Testis (tissue), 2 donors: ENCODE measurements at regions not wholly inside any gene's neighbourhood (a gene's known extent, or its start where the extent isn't known, plus 50 kb on each side); places are given as distances from the start of the nearest gene placed in this dataset.

ENCODE experiments used
- DNase-seq: peaks from one replicate; pipeline ENCODE4 v3.0.0-alpha.2; 2019
- H3K27ac ChIP-seq, 2 donors: fragments of 200-600 bp; sonication (generic); one replicate each; pipeline ENCODE4 v1.5.1; 2019
- H3K27me3 ChIP-seq: fragments of 200-600 bp; sonication (generic); one replicate; pipeline ENCODE4 v1.5.1; 2019
- H3K36me3 ChIP-seq: fragments of 200-600 bp; sonication (generic); one replicate; pipeline ENCODE4 v1.5.1; 2017; ENCODE audit warnings: low read depth; ENCODE audit errors: missing control alignments
- H3K4me1 ChIP-seq: fragments of 200-600 bp; sonication (generic); one replicate; pipeline ENCODE4 v1.5.1; 2019
- H3K4me3 ChIP-seq, 2 donors: fragments of 200-600 bp; sonication (generic); one replicate each; pipeline ENCODE4 v1.5.1; 2017 to 2019
- H3K9me3 ChIP-seq: fragments of 200-600 bp; sonication (generic); one replicate; pipeline ENCODE4 v1.5.1; 2017
- POLR2A ChIP-seq: fragments of 450-650 bp; IDR thresholded peaks from one replicate; pipeline ENCODE4 v1.6.1; 2017; ENCODE audit warnings: antibody characterized with exemption, mild to moderate bottlenecking, moderate library complexity
- WGBS, 2 donors: methylation state at CpG; one replicate each; pipeline ENCODE4 v1.1.5; 2018; 5-methylcytosine and 5-hydroxymethylcytosine counted together
- intact Hi-C: fragments of 100-400 bp; cut with DNase I; formaldehyde crosslinking; loops from one replicate; pipeline ENCODE4 v1.15.1; 2023; ENCODE audit warnings: low total_unique reads
- TF ChIP-seq, protein P1 (sequence below), 3 experiments: fragments of 450-650 bp in 2 of 3; fragments of 200-600 bp in 1 of 3; sonication (generic) in 1 of 3; IDR thresholded peaks; one replicate each; pipeline ENCODE4 v1.5.1; 2016 to 2019; ENCODE audit warnings: antibody characterized with exemption in 3 of 3, mild to moderate bottlenecking in 2 of 3, moderate library complexity in 1 of 3

- TF ChIP-seq POLR2A: no peak
- TF ChIP-seq, protein P1, sequence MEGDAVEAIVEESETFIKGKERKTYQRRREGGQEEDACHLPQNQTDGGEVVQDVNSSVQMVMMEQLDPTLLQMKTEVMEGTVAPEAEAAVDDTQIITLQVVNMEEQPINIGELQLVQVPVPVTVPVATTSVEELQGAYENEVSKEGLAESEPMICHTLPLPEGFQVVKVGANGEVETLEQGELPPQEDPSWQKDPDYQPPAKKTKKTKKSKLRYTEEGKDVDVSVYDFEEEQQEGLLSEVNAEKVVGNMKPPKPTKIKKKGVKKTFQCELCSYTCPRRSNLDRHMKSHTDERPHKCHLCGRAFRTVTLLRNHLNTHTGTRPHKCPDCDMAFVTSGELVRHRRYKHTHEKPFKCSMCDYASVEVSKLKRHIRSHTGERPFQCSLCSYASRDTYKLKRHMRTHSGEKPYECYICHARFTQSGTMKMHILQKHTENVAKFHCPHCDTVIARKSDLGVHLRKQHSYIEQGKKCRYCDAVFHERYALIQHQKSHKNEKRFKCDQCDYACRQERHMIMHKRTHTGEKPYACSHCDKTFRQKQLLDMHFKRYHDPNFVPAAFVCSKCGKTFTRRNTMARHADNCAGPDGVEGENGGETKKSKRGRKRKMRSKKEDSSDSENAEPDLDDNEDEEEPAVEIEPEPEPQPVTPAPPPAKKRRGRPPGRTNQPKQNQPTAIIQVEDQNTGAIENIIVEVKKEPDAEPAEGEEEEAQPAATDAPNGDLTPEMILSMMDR (IDR thresholded peaks at IDR 0.05): no peak
- intact Hi-C loops: no loop called here
Observed at GRCh38 chr15:62334536-62334935, 169.5 kb upstream of the C2CD4B start.

DNA sequence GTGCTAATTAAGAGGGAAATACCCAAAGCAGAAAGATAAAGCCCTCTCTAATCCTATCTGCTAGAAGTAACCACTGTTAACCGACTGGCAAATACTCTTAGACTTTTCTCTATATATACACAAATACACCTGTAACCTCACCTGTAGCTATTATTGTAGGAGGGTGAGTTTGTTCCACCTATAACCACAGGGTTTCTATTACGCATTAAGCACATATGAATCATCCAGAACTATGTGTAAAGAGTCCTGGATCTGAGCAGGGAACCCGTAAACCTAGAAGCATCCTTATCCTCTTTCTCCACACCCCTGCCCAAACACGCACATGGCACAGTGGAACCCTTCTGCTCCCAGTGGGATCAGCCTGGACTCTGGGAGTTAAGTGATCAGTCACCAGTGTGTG, 172.8 kb upstream of the C2CD4B start:
- 82 to 90% methylated on average over 4 of the region's 4 CpGs for WGBS, 2 donors
- DNase-seq: no peak
- intact Hi-C loops: no loop called here
- TF ChIP-seq, protein P1 (IDR thresholded peaks at IDR 0.05): no peak
- TF ChIP-seq POLR2A: no peak
- Histone ChIP-seq H3K36me3 (no peaks in the 10 kb centered on the region), H3K27me3 (no peaks in the 10 kb centered on the region), H3K27ac (no peak overlapping the region), H3K4me3 (no peak overlapping the region), H3K4me1 (no peaks in the 10 kb centered on the region), H3K9me3 (no peaks in the 10 kb centered on the region)

More at GRCh38 chr15:62334536-62334935, 169.5 kb upstream of the C2CD4B start:
- no peak overlapping the region for H3K4me3 ChIP-seq
- H3K27ac ChIP-seq: no peak overlapping the region
- no peak for DNase-seq
- no peaks in the 10 kb centered on the region for H3K4me1 ChIP-seq
- H3K27me3 ChIP-seq: no peaks in the 10 kb centered on the region
- H3K36me3 ChIP-seq: no peaks in the 10 kb centered on the region
- no peaks in the 10 kb centered on the region for H3K9me3 ChIP-seq

DNA sequence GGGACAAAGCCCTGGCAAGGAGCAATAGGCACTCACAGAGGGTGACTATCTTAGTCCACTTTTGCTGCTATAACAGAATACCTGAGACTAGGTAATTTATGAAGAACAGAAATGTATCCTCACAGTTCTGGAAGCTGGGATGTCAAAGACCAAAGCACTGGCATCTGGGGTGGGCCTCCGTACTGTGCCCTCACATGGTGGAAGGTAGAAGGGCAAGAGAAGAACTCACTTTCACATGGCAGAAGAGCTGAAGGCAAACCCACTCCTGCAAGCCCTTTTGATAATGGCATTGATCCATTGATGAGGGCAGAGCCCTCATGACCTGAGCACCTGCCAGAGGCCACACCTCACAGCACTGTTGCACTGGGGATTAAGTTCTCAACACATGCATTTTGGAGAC, 173.4 kb upstream of the C2CD4B start:
- Histone ChIP-seq H3K9me3 (no peaks in the 10 kb centered on the region), H3K4me1 (no peaks in the 10 kb centered on the region), H3K27me3 (no peaks in the 10 kb centered on the region), H3K36me3 (no peaks in the 10 kb centered on the region), H3K4me3 (no peak overlapping the region), H3K27ac (no peak overlapping the region)
- 92 to 100% methylated on average over 1 of the region's 1 CpG for WGBS, 2 donors
- no peak for DNase-seq
- TF ChIP-seq POLR2A: no peak
- TF ChIP-seq, protein P1 (IDR thresholded peaks at IDR 0.05): no peak
- intact Hi-C loops: no loop called here

DNA sequence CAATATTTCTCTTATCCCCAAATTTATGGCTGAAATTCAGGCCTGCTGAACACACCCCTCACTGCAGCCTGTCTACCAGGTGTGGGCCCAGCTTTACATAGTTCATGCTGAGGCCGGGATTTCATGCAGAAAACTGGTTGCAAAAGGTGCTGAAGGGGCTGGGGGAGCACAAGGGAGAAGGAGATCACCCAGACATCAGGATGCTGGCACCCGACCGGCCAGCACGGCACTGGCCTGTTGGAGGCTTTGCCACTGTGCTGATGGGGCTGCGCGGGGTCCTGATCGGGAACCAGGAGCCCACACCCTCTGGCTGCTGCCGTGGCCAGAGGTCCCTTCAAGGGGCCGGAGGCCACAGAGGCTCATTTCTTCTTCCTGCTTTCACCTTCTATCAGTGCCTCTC, 177.9 kb upstream of the C2CD4B start:
- TF ChIP-seq POLR2A: no peak
- TF ChIP-seq, protein P1 (IDR thresholded peaks at IDR 0.05): no peak
- no peak for DNase-seq
- H3K4me1 ChIP-seq: no peaks in the 10 kb centered on the region
- H3K27ac ChIP-seq: no peak overlapping the region
- intact Hi-C loops: no loop called here
- WGBS, 2 donors: 96% methylated on average over 9 of the region's 9 CpGs
- H3K36me3 ChIP-seq: no peaks in the 10 kb centered on the region
- no peaks in the 10 kb centered on the region for H3K27me3 ChIP-seq
- no peaks in the 10 kb centered on the region for H3K9me3 ChIP-seq
- no peak overlapping the region for H3K4me3 ChIP-seq

GRCh38 chr15:62343397-62343796, 178.3 kb upstream of the C2CD4B start:
- Histone ChIP-seq H3K4me1 (no peaks in the 10 kb centered on the region), H3K36me3 (no peaks in the 10 kb centered on the region), H3K4me3 (no peak overlapping the region), H3K9me3 (no peaks in the 10 kb centered on the region), H3K27ac (no peak overlapping the region), H3K27me3 (no peaks in the 10 kb centered on the region)
- TF ChIP-seq, protein P1 (IDR thresholded peaks at IDR 0.05): no peak
- no peak for TF ChIP-seq POLR2A
- 80 to 89% methylated on average over 9 to 10 of the region's 10 CpGs for WGBS, 2 donors
- intact Hi-C loops: no loop called here
- no peak for DNase-seq
